K562 (cell line): ENCODE measurements at regions not wholly inside any gene's neighbourhood (a gene's known extent, or its start where the extent isn't known, plus 50 kb on each side); places are given as distances from the start of the nearest gene placed in this dataset.

Experiments used
- PML ChIP-seq: IDR thresholded peaks from 2 replicates; pipeline ENCODE4 v1.6.1; 2012; ENCODE audit warnings: low read length, inconsistent platforms
- REST ChIP-seq, 2 experiments: fragments of 450-650 bp; formaldehyde crosslinking in 1 of 2; IDR thresholded peaks; 2 replicates each; pipeline versions ENCODE4 v1.4.0 to v1.6.1; 2014 to 2020; ENCODE audit warnings: mild to moderate bottlenecking in 2 of 2, borderline replicate concordance in 1 of 2, low read depth in 1 of 2
- RFX5 ChIP-seq: IDR thresholded peaks from 2 replicates; pipeline ENCODE4 v1.6.1; 2011; ENCODE audit warnings: low read depth, mild to moderate bottlenecking, improper control_type of control experiment, low read length

GRCh38 chr14:51575349-51576116, 76.2 kb upstream of the FRMD6 start:
- TF ChIP-seq PML (no peak), REST (IDR thresholded peaks at IDR 0.05; ENCODE audit: borderline replicate concordance) (no peak), REST (CRISPR knock-in tag; IDR thresholded peaks at IDR 0.05; ENCODE audit: low read depth) (no peak), RFX5 (no peak)
